ENCODE measurements at regions not wholly inside any gene's neighbourhood (a gene's known extent, or its start where the extent isn't known, plus 50 kb on each side); places are given as distances from the start of the nearest gene placed in this dataset.

DNA sequence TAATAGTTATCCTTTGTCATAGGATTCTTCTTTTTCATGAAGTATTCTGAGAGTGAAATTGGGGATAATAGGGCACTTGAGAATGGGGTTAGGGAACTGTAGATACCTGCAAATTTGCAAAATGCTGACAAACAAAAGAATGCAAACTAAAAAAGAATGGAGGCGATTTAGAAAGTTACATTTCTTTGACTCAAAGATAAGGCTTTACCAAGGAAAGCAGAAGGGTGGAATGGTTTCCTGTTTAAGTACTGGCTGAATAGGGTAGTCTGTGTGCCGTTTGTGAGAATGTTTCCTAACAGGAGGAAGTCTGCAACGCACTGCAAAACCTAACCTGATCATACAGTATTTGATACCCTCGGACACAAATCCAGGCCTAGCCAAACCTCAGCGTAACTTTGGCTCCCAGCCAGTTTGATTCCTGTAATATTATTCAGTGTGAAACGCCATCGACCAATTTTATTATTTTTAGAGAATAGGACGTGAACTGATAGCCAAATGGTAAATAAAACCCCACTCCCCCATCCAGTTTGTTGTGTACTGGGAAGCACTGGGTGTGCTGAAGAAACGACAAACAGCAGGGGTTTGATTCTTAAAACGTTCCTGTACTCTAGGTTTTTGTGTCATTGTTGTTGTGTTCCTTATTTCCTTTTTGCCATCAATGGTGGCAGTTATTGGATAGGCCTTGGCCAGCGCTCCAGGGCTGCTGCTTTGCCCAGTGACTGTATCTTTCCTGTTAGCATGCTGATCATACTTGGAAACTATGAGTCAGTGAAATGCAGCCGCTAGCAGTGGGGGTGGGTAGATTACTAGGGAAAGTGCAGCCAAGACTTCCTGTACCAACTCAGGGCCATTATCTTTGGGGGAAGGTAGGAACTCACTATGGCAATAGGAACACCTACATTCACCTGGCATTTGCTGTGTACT lies 148.0 kb upstream of the TBL1XR1 start (continued):
- no peak for TF ChIP-seq ZNF24 (IDR thresholded peaks at IDR 0.05)
- TF ChIP-seq EED (CRISPR knock-in tag; IDR thresholded peaks at IDR 0.05): no peak
- TF ChIP-seq ZNF766 (CRISPR knock-in tag; IDR thresholded peaks at IDR 0.05; ENCODE audit: borderline replicate concordance): no peak
- TF ChIP-seq ZFAT (CRISPR knock-in tag; conservative IDR thresholded peaks at IDR 0.05): no peak
- TF ChIP-seq, protein P1, sequence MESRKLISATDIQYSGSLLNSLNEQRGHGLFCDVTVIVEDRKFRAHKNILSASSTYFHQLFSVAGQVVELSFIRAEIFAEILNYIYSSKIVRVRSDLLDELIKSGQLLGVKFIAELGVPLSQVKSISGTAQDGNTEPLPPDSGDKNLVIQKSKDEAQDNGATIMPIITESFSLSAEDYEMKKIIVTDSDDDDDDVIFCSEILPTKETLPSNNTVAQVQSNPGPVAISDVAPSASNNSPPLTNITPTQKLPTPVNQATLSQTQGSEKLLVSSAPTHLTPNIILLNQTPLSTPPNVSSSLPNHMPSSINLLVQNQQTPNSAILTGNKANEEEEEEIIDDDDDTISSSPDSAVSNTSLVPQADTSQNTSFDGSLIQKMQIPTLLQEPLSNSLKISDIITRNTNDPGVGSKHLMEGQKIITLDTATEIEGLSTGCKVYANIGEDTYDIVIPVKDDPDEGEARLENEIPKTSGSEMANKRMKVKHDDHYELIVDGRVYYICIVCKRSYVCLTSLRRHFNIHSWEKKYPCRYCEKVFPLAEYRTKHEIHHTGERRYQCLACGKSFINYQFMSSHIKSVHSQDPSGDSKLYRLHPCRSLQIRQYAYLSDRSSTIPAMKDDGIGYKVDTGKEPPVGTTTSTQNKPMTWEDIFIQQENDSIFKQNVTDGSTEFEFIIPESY (CRISPR knock-in tag; IDR thresholded peaks at IDR 0.05): peak; percentile 81
- TF ChIP-seq, protein P2, sequence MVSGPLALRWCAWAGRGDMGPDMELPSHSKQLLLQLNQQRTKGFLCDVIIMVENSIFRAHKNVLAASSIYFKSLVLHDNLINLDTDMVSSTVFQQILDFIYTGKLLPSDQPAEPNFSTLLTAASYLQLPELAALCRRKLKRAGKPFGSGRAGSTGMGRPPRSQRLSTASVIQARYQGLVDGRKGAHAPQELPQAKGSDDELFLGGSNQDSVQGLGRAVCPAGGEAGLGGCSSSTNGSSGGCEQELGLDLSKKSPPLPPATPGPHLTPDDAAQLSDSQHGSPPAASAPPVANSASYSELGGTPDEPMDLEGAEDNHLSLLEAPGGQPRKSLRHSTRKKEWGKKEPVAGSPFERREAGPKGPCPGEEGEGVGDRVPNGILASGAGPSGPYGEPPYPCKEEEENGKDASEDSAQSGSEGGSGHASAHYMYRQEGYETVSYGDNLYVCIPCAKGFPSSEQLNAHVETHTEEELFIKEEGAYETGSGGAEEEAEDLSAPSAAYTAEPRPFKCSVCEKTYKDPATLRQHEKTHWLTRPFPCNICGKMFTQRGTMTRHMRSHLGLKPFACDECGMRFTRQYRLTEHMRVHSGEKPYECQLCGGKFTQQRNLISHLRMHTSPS (CRISPR knock-in tag; IDR thresholded peaks at IDR 0.05; ENCODE audit: low read depth): peak; percentile 26; the same call in 1 of the 2 replicates
- TF ChIP-seq HMG20A (CRISPR knock-in tag; IDR thresholded peaks at IDR 0.05; ENCODE audit: borderline replicate concordance): peak; percentile 74
- no peak; the same call in 1 of the 2 replicates for TF ChIP-seq SMAD3 (CRISPR knock-in tag; IDR thresholded peaks at IDR 0.05)
- TF ChIP-seq, protein P3, sequence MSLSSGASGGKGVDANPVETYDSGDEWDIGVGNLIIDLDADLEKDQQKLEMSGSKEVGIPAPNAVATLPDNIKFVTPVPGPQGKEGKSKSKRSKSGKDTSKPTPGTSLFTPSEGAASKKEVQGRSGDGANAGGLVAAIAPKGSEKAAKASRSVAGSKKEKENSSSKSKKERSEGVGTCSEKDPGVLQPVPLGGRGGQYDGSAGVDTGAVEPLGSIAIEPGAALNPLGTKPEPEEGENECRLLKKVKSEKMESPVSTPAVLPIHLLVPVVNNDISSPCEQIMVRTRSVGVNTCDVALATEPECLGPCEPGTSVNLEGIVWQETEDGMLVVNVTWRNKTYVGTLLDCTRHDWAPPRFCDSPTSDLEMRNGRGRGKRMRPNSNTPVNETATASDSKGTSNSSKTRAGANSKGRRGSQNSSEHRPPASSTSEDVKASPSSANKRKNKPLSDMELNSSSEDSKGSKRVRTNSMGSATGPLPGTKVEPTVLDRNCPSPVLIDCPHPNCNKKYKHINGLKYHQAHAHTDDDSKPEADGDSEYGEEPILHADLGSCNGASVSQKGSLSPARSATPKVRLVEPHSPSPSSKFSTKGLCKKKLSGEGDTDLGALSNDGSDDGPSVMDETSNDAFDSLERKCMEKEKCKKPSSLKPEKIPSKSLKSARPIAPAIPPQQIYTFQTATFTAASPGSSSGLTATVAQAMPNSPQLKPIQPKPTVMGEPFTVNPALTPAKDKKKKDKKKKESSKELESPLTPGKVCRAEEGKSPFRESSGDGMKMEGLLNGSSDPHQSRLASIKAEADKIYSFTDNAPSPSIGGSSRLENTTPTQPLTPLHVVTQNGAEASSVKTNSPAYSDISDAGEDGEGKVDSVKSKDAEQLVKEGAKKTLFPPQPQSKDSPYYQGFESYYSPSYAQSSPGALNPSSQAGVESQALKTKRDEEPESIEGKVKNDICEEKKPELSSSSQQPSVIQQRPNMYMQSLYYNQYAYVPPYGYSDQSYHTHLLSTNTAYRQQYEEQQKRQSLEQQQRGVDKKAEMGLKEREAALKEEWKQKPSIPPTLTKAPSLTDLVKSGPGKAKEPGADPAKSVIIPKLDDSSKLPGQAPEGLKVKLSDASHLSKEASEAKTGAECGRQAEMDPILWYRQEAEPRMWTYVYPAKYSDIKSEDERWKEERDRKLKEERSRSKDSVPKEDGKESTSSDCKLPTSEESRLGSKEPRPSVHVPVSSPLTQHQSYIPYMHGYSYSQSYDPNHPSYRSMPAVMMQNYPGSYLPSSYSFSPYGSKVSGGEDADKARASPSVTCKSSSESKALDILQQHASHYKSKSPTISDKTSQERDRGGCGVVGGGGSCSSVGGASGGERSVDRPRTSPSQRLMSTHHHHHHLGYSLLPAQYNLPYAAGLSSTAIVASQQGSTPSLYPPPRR (CRISPR knock-in tag; IDR thresholded peaks at IDR 0.05; ENCODE audit: borderline replicate concordance): peak; percentile 25; the same call in 1 of the 2 replicates
- no peak for TF ChIP-seq ZNF839 (CRISPR knock-in tag; IDR thresholded peaks at IDR 0.05; ENCODE audit: borderline replicate concordance)
- no peak; the same call in 1 of the 2 replicates for TF ChIP-seq ZNF614 (CRISPR knock-in tag; IDR thresholded peaks at IDR 0.05; ENCODE audit: borderline replicate concordance)
- no peak for TF ChIP-seq ZNF589 (CRISPR knock-in tag; conservative IDR thresholded peaks at IDR 0.05)
- no peak for TF ChIP-seq CAMTA2 (CRISPR knock-in tag; IDR thresholded peaks at IDR 0.05; ENCODE audit: borderline replicate concordance)
- TF ChIP-seq ZNF644 (CRISPR knock-in tag; IDR thresholded peaks at IDR 0.05; ENCODE audit: low read depth): peak; percentile 82
- TF ChIP-seq MAFG (CRISPR knock-in tag; IDR thresholded peaks at IDR 0.05): no peak
- TF ChIP-seq SRF (IDR thresholded peaks at IDR 0.05; ENCODE audit: low read depth, low read length): no peak
- no peak for TF ChIP-seq ZNF274 (CRISPR knock-in tag; IDR thresholded peaks at IDR 0.05)
- TF ChIP-seq ZNF546 (CRISPR knock-in tag; conservative IDR thresholded peaks at IDR 0.05): no peak
- no peak for TF ChIP-seq MYNN (CRISPR knock-in tag; IDR thresholded peaks at IDR 0.05; ENCODE audit: low read depth)
- TF ChIP-seq RFX1 (IDR thresholded peaks at IDR 0.05): no peak
- TF ChIP-seq ZNF136 (CRISPR knock-in tag; IDR thresholded peaks at IDR 0.05; ENCODE audit: low read depth): no peak
